Sigmoid colon (tissue), 6 donors: ENCODE measurements at regions not wholly inside any gene's neighbourhood (a gene's known extent, or its start where the extent isn't known, plus 50 kb on each side); places are given as distances from the start of the nearest gene placed in this dataset.

Source experiments
- DNase-seq: peaks from one replicate; pipeline ENCODE4 v3.0.0-alpha.2; 2019
- H3K27ac ChIP-seq, 4 donors: fragments of 200-600 bp; sonication (generic); one replicate each; pipeline ENCODE4 v1.5.1; 2016 to 2019; ENCODE audit warnings: mild to moderate bottlenecking in 1 of 4
- H3K27me3 ChIP-seq, 3 donors: fragments of 200-600 bp; sonication (generic); one replicate each; pipeline ENCODE4 v1.5.1; 2019; ENCODE audit warnings: mild to moderate bottlenecking in 1 of 3
- H3K36me3 ChIP-seq, 4 donors: fragments of 200-600 bp; sonication (generic); one replicate each; pipeline ENCODE4 v1.5.1; 2016 to 2019
- H3K4me1 ChIP-seq, 4 donors: fragments of 200-600 bp; sonication (generic); one replicate each; pipeline ENCODE4 v1.5.1; 2017 to 2019
- H3K4me3 ChIP-seq, 4 donors: fragments of 200-600 bp; sonication (generic); one replicate each; pipeline ENCODE4 v1.5.1; 2017 to 2019; ENCODE audit warnings: mild to moderate bottlenecking in 2 of 4, moderate library complexity in 1 of 4
- H3K9me3 ChIP-seq, 4 donors: fragments of 200-600 bp in 3 of 4; sonication (generic) in 3 of 4; one replicate each; pipeline versions ENCODE4 v1.5.1 to v1.6.1; 2013 to 2019
- CTCF ChIP-seq, 4 experiments: fragments of 450-650 bp in 3 of 4; fragments of 200-600 bp in 1 of 4; IDR thresholded peaks; one replicate each; pipeline ENCODE4 v1.5.1; 2016 to 2019; ENCODE audit warnings: antibody characterized with exemption in 4 of 4, mild to moderate bottlenecking in 3 of 4, moderate library complexity in 2 of 4
- EP300 ChIP-seq, 4 donors: sonication (generic); formaldehyde crosslinking; IDR thresholded peaks; one replicate each; pipeline ENCODE4 v1.6.1; 2017; ENCODE audit warnings: antibody characterized with exemption in 4 of 4
- POLR2A ChIP-seq, 2 donors: fragments of 450-650 bp; IDR thresholded peaks; one replicate each; pipeline ENCODE4 v1.6.1; 2016; ENCODE audit warnings: antibody characterized with exemption in 2 of 2, mild to moderate bottlenecking in 2 of 2, moderate library complexity in 2 of 2
- POLR2AphosphoS5 ChIP-seq, 4 donors: sonication (generic); formaldehyde crosslinking; IDR thresholded peaks; one replicate each; pipeline ENCODE4 v1.6.1; 2017; ENCODE audit warnings: antibody characterized with exemption in 4 of 4
- WGBS, 2 donors: extraction: QIAGEN DNeasy Blood & Tissue Kit; methylation state at CpG; one replicate each; pipeline ENCODE4 v1.1.7; 2013; 5-methylcytosine and 5-hydroxymethylcytosine counted together
- intact Hi-C: fragments of 100-400 bp; cut with DNase I; formaldehyde crosslinking; loops from one replicate; pipeline ENCODE4 v1.15.1; 2023
- donor health status: healthy with polysubstance abuse.
- donor health status: healthy.

GRCh38 chr1:94636624-94637023 is 95.1 kb upstream of the F3 start:
- 42 to 72% methylated on average over 3 of the region's 3 CpGs for WGBS, 2 donors
- TF ChIP-seq EP300 (IDR thresholded peaks at IDR 0.05), result no peak
- TF ChIP-seq POLR2AphosphoS5 (IDR thresholded peaks at IDR 0.05), result peak in 1 of 4 donors; percentile 32
- no peaks in the 10 kb centered on the region for H3K36me3 ChIP-seq
- no peak overlapping the region for H3K4me3 ChIP-seq
- H3K4me1 ChIP-seq, result no peaks in the 10 kb centered on the region
- intact Hi-C loops, result no loop called here
- H3K27me3 ChIP-seq, result no peaks in the 10 kb centered on the region
- no peak for DNase-seq
- peak overlapping the region in 1 of 4 donors; percentile 40 for H3K27ac ChIP-seq
- no peaks in the 10 kb centered on the region for H3K9me3 ChIP-seq

GRCh38 chr1:94636100-94636499 is 94.5 kb upstream of the F3 start:
- no peaks in the 10 kb centered on the region for H3K27me3 ChIP-seq
- H3K4me1 ChIP-seq, result no peaks in the 10 kb centered on the region
- intact Hi-C loops, result no loop called here
- no peaks in the 10 kb centered on the region for H3K36me3 ChIP-seq
- H3K4me3 ChIP-seq, result no peak overlapping the region
- DNase-seq, result no peak
- 84 to 94% methylated on average over 2 of the region's 2 CpGs for WGBS, 2 donors
- H3K9me3 ChIP-seq, result no peaks in the 10 kb centered on the region
- TF ChIP-seq POLR2A (IDR thresholded peaks at IDR 0.05) (no peak), CTCF (IDR thresholded peaks at IDR 0.05) (no peak), EP300 (IDR thresholded peaks at IDR 0.05) (no peak), POLR2AphosphoS5 (IDR thresholded peaks at IDR 0.05) (no peak)
- peak overlapping the region in 1 of 4 donors; percentile 23 for H3K27ac ChIP-seq

GRCh38 chr1:94634977-94635416 is 93.4 kb upstream of the F3 start:
- H3K4me3 ChIP-seq, result no peak overlapping the region
- no peaks in the 10 kb centered on the region for H3K36me3 ChIP-seq
- peak overlapping the region in 1 of 4 donors; percentile 20 for H3K27ac ChIP-seq
- H3K9me3 ChIP-seq, result no peaks in the 10 kb centered on the region
- no peaks in the 10 kb centered on the region for H3K27me3 ChIP-seq
- H3K4me1 ChIP-seq, result no peaks in the 10 kb centered on the region
- intact Hi-C loops, result no loop called here
- TF ChIP-seq POLR2AphosphoS5 (IDR thresholded peaks at IDR 0.05) (no peak), POLR2A (IDR thresholded peaks at IDR 0.05) (no peak), CTCF (IDR thresholded peaks at IDR 0.05) (no peak), EP300 (IDR thresholded peaks at IDR 0.05) (no peak)
- WGBS, 2 donors, result 82 to 94% methylated on average over 2 of the region's 2 CpGs
- no peak for DNase-seq

- DNase-seq, result no peak
- H3K4me3 ChIP-seq, result no peak overlapping the region
- no peaks in the 10 kb centered on the region for H3K9me3 ChIP-seq
- 91 to 95% methylated on average over 4 of the region's 4 CpGs for WGBS, 2 donors
- H3K36me3 ChIP-seq, result no peaks in the 10 kb centered on the region
- intact Hi-C loops, result no loop called here
- H3K27me3 ChIP-seq, result no peaks in the 10 kb centered on the region
- no peak overlapping the region for H3K27ac ChIP-seq
- TF ChIP-seq POLR2AphosphoS5 (IDR thresholded peaks at IDR 0.05) (no peak), EP300 (IDR thresholded peaks at IDR 0.05) (no peak), CTCF (IDR thresholded peaks at IDR 0.05) (no peak), POLR2A (IDR thresholded peaks at IDR 0.05) (no peak)
- H3K4me1 ChIP-seq, result no peaks in the 10 kb centered on the region
Measured at GRCh38 chr1:94633051-94633450, 91.5 kb upstream of the F3 start.

- no peak overlapping the region for H3K4me3 ChIP-seq
- WGBS, 2 donors, result 92% methylated on average over 16 of the region's 16 CpGs
- no peak for TF ChIP-seq POLR2A (IDR thresholded peaks at IDR 0.05)
- no peak for TF ChIP-seq POLR2AphosphoS5 (IDR thresholded peaks at IDR 0.05)
- TF ChIP-seq EP300 (IDR thresholded peaks at IDR 0.05), result no peak
- TF ChIP-seq CTCF (IDR thresholded peaks at IDR 0.05), result no peak
- no peak for DNase-seq
- H3K9me3 ChIP-seq, result no peaks in the 10 kb centered on the region
- intact Hi-C loops, result no loop called here
- H3K27ac ChIP-seq, result no peak overlapping the region
- no peaks in the 10 kb centered on the region for H3K36me3 ChIP-seq
- H3K27me3 ChIP-seq, result no peaks in the 10 kb centered on the region
- H3K4me1 ChIP-seq, result no peaks in the 10 kb centered on the region
Measured at GRCh38 chr1:94629259-94630181, 88.0 kb upstream of the F3 start.
